ENCODE measurements at regions not wholly inside any gene's neighbourhood (a gene's known extent, or its start where the extent isn't known, plus 50 kb on each side); places are given as distances from the start of the nearest gene placed in this dataset.

- TF ChIP-seq NFIX (CRISPR knock-in tag; IDR thresholded peaks at IDR 0.05; ENCODE audit: low read depth) = no peak
- TF ChIP-seq CAMTA2 (CRISPR knock-in tag; conservative IDR thresholded peaks at IDR 0.05) = no peak
- TF ChIP-seq ZKSCAN8 (CRISPR knock-in tag; IDR thresholded peaks at IDR 0.05) = no peak
- TF ChIP-seq ZKSCAN3 (CRISPR knock-in tag; IDR thresholded peaks at IDR 0.05) = no peak
- TF ChIP-seq, protein P1, sequence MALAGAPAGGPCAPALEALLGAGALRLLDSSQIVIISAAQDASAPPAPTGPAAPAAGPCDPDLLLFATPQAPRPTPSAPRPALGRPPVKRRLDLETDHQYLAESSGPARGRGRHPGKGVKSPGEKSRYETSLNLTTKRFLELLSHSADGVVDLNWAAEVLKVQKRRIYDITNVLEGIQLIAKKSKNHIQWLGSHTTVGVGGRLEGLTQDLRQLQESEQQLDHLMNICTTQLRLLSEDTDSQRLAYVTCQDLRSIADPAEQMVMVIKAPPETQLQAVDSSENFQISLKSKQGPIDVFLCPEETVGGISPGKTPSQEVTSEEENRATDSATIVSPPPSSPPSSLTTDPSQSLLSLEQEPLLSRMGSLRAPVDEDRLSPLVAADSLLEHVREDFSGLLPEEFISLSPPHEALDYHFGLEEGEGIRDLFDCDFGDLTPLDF (CRISPR knock-in tag; IDR thresholded peaks at IDR 0.05) = no peak
- TF ChIP-seq STAT5A (IDR thresholded peaks at IDR 0.05; ENCODE audit: borderline replicate concordance, low read length) = peak; percentile 70
- TF ChIP-seq BRCA1 (IDR thresholded peaks at IDR 0.05) = no peak
- no peak for TF ChIP-seq BRCA1 (CRISPR knock-in tag; IDR thresholded peaks at IDR 0.05)
- no peak for TF ChIP-seq HCFC1 (IDR thresholded peaks at IDR 0.05; ENCODE audit: low read depth, low read length)
- no peak for TF ChIP-seq KDM1A (IDR thresholded peaks at IDR 0.05)
- no peak for TF ChIP-seq NUFIP1 (IDR thresholded peaks at IDR 0.05; ENCODE audit: partially characterized antibody)
- TF ChIP-seq TBL1XR1 (IDR thresholded peaks at IDR 0.05; ENCODE audit: low read length in 2 of 2) = peak in 1 of 2 experiments; percentile 63; a peak in 2 of 4 replicates
- TF ChIP-seq HLTF (IDR thresholded peaks at IDR 0.05) = no peak
- TF ChIP-seq TFAM (CRISPR knock-in tag; conservative IDR thresholded peaks at IDR 0.05) = no peak
- no peak for TF ChIP-seq HMG20A (CRISPR knock-in tag; conservative IDR thresholded peaks at IDR 0.05)
- TF ChIP-seq, protein P2, sequence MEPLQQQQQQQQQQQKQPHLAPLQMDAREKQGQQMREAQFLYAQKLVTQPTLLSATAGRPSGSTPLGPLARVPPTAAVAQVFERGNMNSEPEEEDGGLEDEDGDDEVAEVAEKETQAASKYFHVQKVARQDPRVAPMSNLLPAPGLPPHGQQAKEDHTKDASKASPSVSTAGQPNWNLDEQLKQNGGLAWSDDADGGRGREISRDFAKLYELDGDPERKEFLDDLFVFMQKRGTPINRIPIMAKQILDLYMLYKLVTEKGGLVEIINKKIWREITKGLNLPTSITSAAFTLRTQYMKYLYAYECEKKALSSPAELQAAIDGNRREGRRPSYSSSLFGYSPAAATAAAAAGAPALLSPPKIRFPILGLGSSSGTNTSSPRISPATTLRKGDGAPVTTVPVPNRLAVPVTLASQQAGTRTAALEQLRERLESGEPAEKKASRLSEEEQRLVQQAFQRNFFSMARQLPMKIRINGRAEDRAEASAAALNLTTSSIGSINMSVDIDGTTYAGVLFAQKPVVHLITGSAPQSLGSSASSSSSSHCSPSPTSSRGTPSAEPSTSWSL (CRISPR knock-in tag; IDR thresholded peaks at IDR 0.05; ENCODE audit: borderline replicate concordance) = no peak
- TF ChIP-seq SRSF3 (IDR thresholded peaks at IDR 0.05; ENCODE audit: insufficient read depth, low read length) = no peak
- no peak for TF ChIP-seq KLF13 (tag; IDR thresholded peaks at IDR 0.05; ENCODE audit: borderline replicate concordance, low read depth)
- no peak for TF ChIP-seq ZBTB8A (IDR thresholded peaks at IDR 0.05; ENCODE audit: partially characterized antibody)
- peak; percentile 74 for TF ChIP-seq SMAD4 (CRISPR knock-in tag; conservative IDR thresholded peaks at IDR 0.05)
- no peak for TF ChIP-seq POLR3G (IDR thresholded peaks at IDR 0.05; ENCODE audit: extremely low read depth, insufficient read length, insufficient replicate concordance)
- TF ChIP-seq, protein P3, sequence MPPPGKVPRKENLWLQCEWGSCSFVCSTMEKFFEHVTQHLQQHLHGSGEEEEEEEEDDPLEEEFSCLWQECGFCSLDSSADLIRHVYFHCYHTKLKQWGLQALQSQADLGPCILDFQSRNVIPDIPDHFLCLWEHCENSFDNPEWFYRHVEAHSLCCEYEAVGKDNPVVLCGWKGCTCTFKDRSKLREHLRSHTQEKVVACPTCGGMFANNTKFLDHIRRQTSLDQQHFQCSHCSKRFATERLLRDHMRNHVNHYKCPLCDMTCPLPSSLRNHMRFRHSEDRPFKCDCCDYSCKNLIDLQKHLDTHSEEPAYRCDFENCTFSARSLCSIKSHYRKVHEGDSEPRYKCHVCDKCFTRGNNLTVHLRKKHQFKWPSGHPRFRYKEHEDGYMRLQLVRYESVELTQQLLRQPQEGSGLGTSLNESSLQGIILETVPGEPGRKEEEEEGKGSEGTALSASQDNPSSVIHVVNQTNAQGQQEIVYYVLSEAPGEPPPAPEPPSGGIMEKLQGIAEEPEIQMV (tag; conservative IDR thresholded peaks at IDR 0.05; ENCODE audit: low read depth) = no peak
- no peak for TF ChIP-seq NR3C1 (CRISPR knock-in tag; IDR thresholded peaks at IDR 0.05)
These were observed 125.5 kb downstream of the EN1 start (continued) for GRCh38 chr2:118721817-118722551.

Data from K562 (cell line).